CD1c-positive myeloid dendritic cell (primary cell): ENCODE measurements at regions not wholly inside any gene's neighbourhood (a gene's known extent, or its start where the extent isn't known, plus 50 kb on each side); places are given as distances from the start of the nearest gene placed in this dataset.
"Not testable (repeated sequence)": the region's sequence is repeated elsewhere in the genome, so short reads cannot be mapped to it uniquely, and the experiment has no call there.

ENCODE experiments used
- DNase-seq: peaks from one replicate; pipeline ENCODE4 v3.0.0-alpha.2; 2016; ENCODE audit errors: extremely low spot score

GRCh38 chr22:48921411-48921903 is 906.2 kb downstream of the BRD1 start:
- no peak for DNase-seq

DNA sequence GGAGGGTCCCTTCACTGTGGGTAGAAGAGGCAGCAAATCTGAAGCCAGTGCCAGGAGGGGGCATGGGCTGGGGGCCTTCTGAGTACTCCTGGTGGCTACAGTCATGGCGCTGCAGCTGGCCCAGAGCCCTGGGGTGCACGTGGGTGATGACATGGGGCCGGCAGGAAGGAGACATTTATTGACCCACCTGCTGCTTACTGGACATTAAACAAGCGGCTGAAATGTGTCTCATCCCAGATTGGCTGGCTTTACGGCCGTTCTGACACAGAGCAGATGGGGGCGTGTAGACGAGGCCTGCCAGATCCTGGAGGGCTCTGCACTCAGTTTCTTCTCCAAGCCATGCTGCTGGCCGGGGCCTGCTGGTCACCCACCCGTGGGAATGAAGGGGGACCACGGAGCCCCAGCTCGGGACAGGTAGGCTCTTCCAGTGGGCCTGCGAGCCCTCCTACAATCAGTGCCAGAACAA is 906.9 kb downstream of the BRD1 start:
- no peak for DNase-seq

GRCh38 chr22:48919851-48920589 is 907.7 kb downstream of the BRD1 start:
- no peak for DNase-seq

DNA sequence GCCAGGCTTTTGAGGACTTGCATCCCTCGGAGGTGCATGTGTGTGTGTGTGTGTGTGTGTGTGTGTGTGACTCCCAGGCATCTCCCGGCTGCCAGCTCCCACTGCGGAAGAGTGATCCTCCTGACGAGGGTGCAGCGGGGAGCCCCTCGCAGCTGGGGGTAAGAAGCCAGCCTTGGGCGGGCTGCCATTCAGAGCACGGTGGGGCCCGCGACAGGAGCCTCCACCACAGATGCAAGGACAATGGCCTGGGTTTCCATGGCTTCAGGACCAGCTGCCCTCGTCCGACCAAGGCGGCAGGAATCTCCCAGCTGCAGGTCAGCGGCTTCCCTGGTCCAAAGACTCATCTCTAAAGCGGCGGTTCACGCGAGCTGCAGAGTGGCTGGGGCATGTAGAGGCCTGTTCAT is 908.5 kb downstream of the BRD1 start:
- DNase-seq = no peak

GRCh38 chr22:48918585-48919186 is 909.0 kb downstream of the BRD1 start:
- no peak for DNase-seq

DNA sequence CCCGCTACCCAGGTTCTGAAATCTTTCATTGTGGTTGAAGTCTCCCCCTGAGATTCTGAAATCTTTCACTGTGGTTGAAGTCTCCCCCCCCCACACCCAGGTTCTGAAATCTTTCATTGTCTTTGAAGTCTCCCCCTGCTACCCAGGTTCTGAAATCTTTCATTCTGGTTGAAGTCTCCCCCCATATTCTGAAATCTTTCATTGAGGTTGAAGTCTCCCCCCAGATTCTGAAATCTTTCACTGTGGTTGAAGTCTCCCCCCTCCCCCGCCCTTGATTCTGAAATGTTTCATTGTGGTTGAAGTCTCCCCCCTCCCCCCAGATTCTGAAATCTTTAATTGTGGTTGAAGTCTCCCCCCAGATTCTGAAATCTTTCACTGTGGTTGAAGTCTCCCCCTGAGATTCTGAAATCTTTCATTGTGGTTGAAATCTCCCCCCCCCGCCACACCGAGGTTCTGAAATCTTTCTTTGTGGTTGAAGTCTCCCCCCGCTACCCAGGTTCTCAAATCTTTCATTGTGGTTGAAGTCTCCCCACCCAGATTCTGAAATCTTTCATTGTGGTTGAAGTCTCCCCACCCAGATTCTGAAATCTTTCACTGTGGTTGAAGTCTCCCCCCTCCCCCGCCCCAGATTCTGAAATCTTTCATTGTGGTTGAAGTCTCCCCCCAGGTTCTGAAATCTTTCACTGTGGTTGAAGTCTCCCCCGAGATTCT is 915.2 kb downstream of the BRD1 start:
- not testable (repeated sequence) for DNase-seq

DNA sequence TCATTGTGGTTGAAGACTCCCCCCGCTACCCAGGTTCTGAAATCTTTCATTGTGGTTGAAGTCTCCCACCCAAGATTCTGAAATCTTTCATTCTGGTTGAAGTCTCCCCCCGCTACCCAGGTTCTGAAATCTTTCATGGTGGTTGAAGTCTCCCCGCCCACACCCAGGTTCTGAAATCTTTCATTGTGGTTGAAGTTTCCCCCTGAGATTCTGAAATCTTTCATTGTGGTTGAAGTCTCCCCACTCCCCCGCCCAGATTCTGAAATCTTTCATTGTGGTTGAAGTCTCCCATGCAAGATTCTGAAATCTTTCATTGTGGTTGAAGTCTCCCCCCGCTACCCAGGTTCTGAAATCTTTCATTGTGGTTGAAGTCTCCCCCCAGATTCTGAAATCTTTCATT is 916.0 kb downstream of the BRD1 start:
- not testable (repeated sequence) for DNase-seq

GRCh38 chr22:48911067-48911466 is 916.6 kb downstream of the BRD1 start:
- DNase-seq = not testable (repeated sequence)

DNA sequence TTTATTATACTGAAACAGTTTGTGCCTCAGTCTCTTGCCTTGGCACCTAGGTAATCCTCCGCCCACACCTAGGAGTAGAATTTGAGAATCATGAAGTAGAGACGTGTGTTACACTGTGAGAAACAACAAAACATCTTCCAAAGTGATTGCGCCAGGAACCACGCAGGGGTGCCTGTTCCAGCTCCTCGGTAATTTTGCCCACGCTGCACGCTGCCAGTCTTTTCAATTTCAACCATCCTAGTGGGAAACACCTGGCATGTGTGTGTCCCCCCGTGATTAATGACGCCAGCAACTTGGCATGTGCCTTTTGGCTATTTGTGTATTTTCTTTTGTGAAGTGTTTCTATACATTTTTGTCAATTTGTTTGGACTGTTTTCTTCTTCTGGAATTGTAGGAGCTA is 919.1 kb downstream of the BRD1 start:
- DNase-seq = no peak

GRCh38 chr22:48907591-48907990 is 920.1 kb downstream of the BRD1 start:
- DNase-seq = no peak

- DNase-seq = no peak
These were observed 921.3 kb downstream of the BRD1 start for GRCh38 chr22:48906216-48906835.

DNA sequence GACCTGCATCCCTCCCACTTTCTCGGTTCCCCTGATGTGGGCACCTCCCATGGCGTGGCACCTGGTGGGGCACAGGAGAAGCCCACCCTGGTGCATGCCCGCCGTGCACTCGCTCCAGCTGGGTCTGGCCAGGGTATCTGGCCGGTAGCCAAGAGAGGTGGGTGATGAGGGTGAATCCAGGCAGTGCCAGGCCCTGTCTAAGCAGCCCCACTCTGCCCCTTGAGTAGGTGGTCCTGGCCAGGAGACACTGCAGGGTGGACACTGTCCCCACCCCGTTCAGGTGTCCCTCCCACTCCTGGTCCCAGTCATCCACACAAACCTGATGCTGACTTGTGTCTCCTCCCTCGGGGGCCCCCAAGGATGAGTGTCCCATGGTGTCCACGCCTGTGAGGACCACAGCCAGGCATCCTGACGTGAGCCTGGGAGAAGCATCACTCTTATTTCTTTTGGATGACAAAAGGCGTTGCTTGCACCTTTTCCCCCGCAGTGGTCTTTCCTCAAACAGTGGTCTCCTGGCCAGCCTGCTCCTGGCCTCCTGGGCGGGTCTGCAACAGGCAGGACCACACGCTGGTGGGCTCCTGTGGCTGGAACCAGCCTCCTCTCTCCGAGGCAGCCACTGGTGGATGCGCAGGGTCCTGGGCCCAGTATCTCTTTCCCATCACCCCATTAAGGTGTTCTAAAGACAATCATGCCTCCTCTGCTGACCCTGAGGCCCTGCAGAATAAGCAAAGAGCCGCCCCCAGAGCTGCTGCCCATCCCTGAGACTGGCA is 922.3 kb downstream of the BRD1 start:
- no peak for DNase-seq

DNA sequence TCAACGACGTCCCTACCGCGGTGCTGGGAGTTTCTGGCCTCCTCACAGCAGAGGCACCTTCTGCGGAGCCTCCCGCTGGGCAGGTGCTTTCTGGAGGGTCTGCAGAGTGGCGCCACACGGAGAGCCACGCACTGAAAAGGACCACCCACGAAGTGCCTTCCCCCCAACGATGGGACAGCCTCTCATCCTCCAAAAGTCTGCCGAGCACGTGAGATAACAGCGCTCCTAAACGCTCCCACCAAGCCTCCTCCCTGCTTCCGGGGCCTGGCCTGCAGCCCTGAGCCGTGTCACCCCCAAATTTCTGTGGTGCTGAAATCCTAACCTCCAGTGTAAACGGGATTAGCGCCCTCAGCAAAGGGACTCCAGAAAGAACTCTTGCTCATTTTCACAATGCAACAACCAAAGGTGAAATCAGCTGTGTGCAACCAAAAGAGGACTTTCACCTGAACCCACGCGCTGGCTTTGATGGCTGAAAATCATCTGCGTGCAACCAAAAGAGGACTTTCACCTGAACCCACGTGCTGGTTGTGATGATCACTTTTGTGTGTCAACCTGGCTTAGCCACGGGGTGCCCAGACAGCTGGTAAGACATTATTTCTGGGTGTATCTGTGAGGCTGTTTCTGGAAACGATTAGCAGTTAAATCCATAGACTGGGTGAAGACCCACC is 924.6 kb downstream of the BRD1 start:
- DNase-seq = no peak

GRCh38 chr22:48902001-48902869 is 925.4 kb downstream of the BRD1 start:
- DNase-seq = no peak

- no peak for DNase-seq
These were observed 926.3 kb downstream of the BRD1 start for GRCh38 chr22:48901324-48901723.

DNA sequence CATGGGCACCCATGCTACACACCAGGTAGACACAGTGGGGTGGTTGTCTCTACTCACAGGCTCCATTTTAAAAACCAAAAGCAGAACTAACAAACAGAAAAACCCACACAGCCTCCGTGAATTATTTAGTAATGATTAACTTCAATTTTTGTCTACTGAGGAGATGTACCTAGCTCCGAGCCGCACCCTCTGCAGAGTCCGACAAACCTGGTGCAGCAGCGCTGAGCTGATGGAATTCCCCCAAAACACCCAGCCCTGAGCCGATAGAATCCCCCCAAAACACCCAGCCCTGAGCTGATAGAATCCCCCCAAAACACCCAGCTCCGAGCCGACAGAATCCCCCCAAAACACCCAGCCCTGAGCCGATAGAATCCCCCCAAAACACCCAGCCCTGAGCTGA is 927.0 kb downstream of the BRD1 start:
- DNase-seq = no peak

- DNase-seq = no peak
These were observed 927.4 kb downstream of the BRD1 start for GRCh38 chr22:48900327-48900597.

DNA sequence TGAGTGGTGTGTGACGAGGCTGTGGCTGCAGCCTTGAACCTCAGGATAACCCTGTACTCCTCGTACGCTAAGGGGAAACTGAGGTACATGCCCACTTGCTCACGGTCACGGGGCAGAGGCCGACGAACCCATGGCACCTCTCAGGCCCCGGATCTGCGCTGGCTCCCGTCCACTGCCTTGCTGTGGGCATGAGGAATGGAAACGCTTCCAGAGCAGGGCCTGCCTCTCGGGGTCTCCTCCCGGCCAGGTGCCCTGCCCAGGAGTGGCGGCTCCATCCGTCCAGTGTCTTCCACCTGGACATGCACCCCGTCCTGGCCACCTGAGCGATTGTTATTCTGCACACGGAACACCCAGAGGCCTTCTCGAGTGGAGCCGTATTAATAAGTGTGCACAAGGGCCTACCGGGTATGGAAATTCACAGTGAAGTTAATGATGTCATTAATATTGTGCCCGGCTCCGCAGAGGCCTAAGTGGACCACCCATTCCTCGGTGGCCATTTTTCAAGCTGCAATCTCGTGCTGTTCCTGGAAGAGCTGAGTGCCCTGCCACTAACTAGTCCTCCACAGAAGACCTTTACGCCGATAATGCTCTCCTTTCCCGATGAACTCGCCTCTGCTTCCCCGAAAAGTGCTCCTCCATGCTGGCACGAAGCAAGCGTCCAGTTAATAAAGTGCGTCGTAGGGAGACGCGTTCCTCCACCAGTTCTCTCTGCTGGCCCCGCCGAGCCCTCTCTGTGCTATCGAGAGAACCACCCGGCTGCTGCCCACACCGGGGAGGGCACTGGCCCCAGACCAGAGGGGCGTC is 927.9 kb downstream of the BRD1 start:
- DNase-seq = no peak

DNA sequence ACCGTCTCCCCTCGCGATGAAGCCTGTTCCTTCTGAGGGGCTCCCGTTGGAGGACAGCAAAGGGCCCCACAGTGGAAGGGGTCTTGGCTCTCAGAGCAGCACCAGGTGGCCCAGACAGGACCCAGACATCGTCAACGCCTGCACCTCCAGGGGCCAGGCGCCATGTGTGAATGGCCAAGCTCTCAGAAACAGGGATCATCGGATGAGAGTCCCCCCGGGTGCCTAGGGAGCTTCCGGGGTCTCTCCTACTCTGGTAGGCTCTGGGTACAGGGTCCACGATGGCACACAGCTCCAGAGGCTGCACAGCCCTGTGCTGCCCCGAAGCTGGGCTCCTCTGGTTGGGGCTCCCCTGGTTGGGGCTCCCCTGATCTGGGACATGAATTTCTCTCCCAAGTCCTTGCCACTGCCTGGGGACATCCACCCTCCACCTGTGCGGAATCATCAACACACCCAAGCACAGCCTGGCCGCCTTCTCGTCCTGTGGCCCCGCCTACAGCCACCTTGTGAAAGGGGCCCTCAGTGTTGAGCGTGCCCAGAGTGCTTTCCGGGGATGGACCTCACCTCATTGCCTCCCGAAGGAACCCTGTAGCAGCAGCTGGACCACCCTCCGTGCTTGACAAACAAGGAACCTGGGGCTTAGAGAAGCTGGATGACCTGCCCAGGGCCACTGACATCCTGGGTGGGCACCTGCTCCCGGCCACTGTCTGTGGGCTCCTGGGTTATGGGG is 929.0 kb downstream of the BRD1 start:
- DNase-seq = no peak
